ENCODE measurements at regions not wholly inside any gene's neighbourhood (a gene's known extent, or its start where the extent isn't known, plus 50 kb on each side); places are given as distances from the start of the nearest gene placed in this dataset.

- no peak for DNase-seq (ENCODE audit: low spot score)
Measured at GRCh38 chr15:62573876-62574275, 408.8 kb upstream of the C2CD4B start.

DNA sequence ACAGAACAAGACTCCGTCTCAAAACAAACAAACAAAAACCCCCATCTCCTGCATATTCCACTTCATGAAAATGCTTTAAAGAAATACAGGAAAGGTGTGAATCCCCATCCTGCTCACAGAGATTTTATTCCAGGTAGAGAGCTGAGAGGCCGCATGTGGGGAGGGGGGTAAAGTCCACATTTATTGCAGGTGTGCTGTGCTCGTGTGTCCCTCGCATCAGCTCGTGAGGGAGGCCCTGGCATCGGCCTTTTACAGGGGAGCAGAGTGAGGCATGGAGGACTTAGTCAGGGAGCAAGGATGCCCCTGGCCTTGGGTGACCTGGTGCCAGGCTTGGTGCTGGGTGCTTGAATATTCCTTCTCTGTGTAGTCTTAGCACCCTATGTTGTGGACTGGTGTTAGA is 413.5 kb upstream of the C2CD4B start:
- no peak for DNase-seq (ENCODE audit: low spot score)

GRCh38 chr15:62578960-62579359 is 413.9 kb upstream of the C2CD4B start:
- DNase-seq (ENCODE audit: low spot score): no peak

DNA sequence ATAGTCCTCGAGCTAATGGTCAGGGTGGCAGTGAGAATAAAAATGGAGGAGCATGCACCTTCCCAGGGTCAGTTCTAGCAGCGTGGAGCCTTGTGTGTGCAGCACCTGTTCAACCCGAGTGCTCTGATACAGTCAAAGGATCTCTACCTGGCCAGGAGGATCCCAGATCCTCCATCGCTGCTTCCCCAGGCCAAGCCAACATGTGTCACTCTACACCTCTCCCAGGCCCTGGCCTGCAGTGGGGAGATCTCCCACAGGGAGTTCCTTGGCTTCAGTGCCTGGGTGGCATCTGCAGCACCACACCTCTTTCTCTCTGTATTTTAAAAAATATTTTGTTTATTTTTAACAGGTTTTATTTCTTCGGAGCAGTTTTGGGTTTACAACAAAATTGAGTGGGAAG is 414.8 kb upstream of the C2CD4B start:
- DNase-seq (ENCODE audit: low spot score): no peak

DNA sequence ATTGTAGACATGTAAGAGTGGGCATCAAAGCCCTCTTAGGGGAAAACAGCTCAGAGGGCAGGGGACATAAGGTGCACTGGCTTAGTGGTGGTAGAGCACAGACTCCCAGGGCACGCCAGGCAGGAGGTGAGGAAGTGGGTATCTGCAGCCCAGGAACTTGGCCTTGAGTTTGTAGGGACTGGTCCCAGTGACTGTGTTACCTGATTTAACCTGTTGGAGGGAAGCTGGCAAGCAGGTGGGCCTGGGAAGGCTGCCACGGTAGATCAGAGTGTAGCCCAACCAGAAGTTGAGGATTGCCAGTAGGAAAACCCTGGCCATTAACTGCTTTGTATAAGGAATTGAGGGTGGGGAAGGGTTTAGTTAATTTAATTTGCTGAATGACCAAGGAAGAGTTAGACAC is 417.5 kb upstream of the C2CD4B start:
- no peak for DNase-seq (ENCODE audit: low spot score)

GRCh38 chr15:62584301-62585235 is 419.5 kb upstream of the C2CD4B start:
- DNase-seq (ENCODE audit: low spot score): no peak

DNA sequence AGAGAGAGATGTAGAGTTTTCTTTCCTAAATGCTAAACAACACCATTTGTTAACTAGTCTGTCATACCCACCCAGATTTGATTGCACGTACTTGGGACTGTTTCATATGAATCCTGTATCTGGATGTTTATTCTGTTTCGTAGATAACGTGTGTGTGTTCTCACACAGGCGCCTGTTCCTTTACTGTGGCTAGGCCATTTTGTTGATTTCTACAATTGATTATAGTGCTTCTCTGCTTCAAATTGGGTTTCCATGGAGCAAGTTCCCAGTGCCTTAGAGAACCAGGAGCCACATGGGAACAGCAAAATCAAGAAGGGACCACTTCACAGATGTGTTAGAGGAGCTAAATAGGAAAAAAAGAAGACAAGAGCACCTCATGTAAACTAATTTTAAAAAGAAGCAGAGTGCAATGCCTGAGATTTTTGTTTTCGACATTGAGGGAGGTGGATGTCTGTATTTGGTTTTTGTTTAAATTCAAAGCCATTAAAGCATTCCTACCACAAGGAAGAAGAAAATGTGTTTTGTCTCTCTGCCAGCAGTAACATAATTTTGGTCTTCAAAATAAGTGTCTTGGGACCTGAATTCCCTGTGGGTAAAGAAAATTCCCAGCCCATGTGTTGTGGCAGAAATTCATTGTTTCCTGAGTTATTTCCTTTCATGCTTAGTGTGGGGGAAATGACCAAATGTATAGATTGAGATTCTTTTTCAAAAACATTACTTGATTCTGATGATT is 424.0 kb upstream of the C2CD4B start:
- DNase-seq (ENCODE audit: low spot score): no peak

GRCh38 chr15:62591842-62592838 is 427.1 kb upstream of the C2CD4B start:
- no peak for DNase-seq (ENCODE audit: low spot score)

- DNase-seq (ENCODE audit: low spot score): no peak
Measured at GRCh38 chr15:62592920-62593319, 427.8 kb upstream of the C2CD4B start.

DNA sequence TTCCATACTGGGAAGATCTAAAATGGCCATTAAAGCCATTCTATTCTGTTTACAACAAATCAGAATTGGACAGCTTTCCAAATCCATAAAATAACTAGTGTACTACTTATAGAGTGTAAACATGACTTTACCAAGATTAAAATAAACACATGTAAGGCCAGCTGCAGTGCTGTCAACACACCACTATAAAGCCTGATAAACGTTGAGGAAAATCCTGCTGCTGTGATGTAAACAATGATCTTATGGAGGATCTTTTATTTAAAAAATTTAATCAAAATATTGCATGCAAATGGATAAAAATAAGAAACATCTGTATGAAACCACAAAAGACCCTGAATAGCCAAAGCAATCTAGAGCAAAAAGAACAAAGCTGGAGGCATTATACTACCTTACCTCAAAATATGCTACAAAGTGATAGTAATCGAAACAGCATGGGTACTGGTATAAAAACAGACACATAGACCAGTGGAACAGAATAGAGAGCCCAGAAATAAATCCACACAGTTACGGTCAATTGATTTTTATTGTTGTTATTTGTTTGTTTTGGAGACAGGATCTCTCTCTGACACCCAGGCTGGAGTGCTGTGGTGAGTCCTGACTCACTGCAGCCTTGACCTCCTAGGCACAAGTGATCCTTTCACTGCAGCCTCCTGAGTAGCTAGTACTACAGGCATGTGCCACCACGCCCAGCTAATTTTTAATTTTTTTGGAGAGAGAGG is 428.8 kb upstream of the C2CD4B start:
- no peak for DNase-seq (ENCODE audit: low spot score)

GRCh38 chr15:62598217-62598616 is 433.1 kb upstream of the C2CD4B start:
- no peak for DNase-seq (ENCODE audit: low spot score)

- peak; percentile 28 for DNase-seq (ENCODE audit: low spot score)
Measured at GRCh38 chr15:62599791-62600777, 435.0 kb upstream of the C2CD4B start.

DNA sequence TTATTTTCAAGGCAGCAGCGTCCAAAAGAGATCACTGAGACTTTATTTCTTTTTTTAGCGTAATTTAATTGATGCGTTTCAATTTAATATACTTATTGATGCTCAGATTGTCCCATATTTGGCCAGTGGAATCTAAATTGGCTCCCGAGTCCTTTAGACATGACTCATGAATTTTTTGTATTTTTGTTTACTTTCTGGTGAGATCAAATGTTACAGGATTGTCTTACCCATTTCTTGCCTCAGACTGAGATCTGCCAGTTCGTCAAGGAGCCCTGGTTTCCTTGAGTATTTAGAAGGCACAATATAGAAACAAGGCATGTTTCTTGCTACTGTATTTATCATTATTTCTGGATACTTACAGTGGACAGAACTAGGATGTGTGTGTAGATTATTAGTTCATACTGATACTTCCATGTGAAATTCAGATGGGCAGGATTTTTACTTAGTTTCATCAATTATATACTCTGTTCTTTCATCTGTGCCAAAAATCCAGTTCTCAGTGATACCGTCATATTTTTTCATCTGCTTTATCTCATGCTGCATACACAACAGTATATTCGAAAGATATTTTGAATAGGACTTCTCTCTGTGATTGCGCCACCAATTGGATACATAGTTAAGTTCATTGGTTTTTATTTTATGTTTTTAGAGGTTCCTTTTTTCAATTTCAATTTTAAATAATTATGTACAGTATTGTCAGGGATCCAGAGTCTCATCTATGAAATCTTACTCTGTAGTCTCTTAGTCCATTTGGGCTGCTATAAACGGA is 436.9 kb upstream of the C2CD4B start:
- no peak for DNase-seq (ENCODE audit: low spot score)

GRCh38 chr15:62603742-62604141 is 438.7 kb upstream of the C2CD4B start:
- no peak for DNase-seq (ENCODE audit: low spot score)

DNA sequence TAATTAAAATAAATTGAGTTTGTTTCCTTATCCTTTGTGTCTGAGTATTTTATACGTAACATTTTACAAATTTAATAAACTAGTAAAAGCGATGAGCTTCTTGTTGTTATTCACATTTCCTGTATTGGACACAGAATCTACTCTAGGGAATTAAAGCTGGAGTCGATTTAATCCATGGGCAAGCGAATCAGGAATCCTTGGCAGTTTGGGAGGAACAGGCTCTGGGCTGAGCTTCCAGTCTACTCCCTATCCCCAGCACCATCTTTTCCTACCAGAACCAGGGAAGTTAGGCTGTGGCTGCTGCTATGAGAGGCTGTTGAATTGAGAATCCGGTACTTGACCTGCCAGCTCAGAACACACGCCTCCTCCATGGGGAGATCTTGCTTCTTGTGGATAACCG is 437.3 kb upstream of the TPM1 start:
- no peak for DNase-seq (ENCODE audit: low spot score)

DNA sequence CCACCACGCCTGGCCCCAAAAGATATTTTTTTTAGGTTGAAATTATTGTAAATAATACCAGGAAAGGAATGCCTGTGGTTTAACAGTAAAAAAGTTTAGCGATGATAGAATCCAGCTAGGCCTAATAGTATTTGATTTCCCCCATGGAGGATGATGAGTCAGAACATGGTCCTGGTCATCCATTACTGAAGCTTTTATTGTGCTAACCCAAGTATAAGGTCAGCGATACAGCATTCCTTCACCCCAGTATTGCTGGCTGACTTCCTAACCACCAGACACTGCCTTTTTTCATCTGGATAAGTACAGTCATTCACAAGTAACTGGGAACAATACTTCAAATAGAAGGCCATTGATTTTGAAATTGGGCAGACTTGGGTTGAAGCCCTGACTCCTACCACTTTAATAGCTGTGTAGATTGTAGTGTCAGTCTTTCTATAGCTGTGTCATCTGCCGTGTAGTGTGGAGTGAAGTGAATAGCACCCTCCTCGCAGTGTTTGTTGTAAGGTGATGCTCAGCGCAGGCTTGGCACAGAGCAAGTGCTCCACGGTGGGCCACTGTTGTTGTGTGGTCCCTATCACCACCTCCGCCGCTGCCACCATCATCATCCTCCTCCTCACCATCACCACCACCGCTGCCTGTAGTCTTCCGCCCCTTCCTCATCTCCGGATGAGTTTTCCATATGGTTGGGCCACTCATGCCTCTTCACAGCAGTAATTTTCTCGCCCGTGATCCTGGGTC is 436.0 kb upstream of the TPM1 start:
- DNase-seq (ENCODE audit: low spot score): peak; percentile 82

- DNase-seq (ENCODE audit: low spot score): no peak
Measured at GRCh38 chr15:62607114-62607462, 435.5 kb upstream of the TPM1 start.

DNA sequence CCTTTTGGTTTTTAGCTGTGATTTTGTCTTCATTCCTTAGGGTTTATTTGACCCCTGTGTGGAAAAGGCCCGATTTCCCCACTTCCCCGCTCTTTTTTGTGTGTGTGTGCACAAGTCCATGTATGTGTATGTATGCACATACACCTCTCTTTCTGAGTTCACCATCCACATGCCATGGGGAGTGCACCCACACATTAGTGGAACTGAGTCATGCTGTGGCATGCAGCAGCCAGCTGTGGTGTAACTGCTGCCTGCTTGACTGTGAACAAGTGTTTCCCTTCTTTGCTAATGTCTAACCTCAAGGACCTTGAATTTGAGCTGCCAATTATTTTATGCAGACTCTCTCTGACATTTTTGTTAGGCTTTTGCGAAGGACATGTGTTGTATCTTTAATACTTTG is 434.9 kb upstream of the TPM1 start:
- DNase-seq (ENCODE audit: low spot score): no peak

- DNase-seq (ENCODE audit: low spot score): no peak
Measured at GRCh38 chr15:62608369-62608768, 434.2 kb upstream of the TPM1 start.

Measured in COLO829 (cell line).